ENCODE measurements at regions not wholly inside any gene's neighbourhood (a gene's known extent, or its start where the extent isn't known, plus 50 kb on each side); places are given as distances from the start of the nearest gene placed in this dataset.

GRCh38 chr12:116333402-116333801 is 55.9 kb upstream of the MED13L start:
- Histone ChIP-seq H3K27ac (ENCODE audit: control insufficient read depth, insufficient read depth, low read length) (no peak overlapping the region), H3K9ac (ENCODE audit: control insufficient read depth, extremely low read depth, insufficient read depth, low read length) (no peak overlapping the region), H3K4me3 (ENCODE audit: control insufficient read depth in 2 of 3, extremely low read depth in 1 of 3, insufficient read depth in 2 of 3, low read depth in 1 of 3, low read length in 3 of 3) (no peak overlapping the region), H2AFZ (ENCODE audit: control insufficient read depth, low read length) (no peak overlapping the region), H3K9me1 (ENCODE audit: control insufficient read depth, extremely low read depth, insufficient read depth, low read length) (no peaks in the 10 kb centered on the region), H3K79me2 (ENCODE audit: control insufficient read depth, insufficient read depth, low read length) (no peaks in the 10 kb centered on the region), H3K27me3 (ENCODE audit: control insufficient read depth, extremely low read depth, insufficient read depth, low read length) (no peaks in the 10 kb centered on the region), H4K20me1 (ENCODE audit: control insufficient read depth, extremely low read depth, insufficient read depth, low read length) (no peaks in the 10 kb centered on the region), H3K9me3 (ENCODE audit: control insufficient read depth, low read depth, low read length) (no peaks in the 10 kb centered on the region), H3K36me3 (ENCODE audit: control insufficient read depth in 2 of 2, extremely low read depth in 1 of 2, insufficient read depth in 2 of 2, low read length in 2 of 2) (no peaks in the 10 kb centered on the region), H3K4me2 (ENCODE audit: control insufficient read depth, extremely low read depth, insufficient read depth, low read depth, low read length) (no peak overlapping the region), H3K4me1 (ENCODE audit: control insufficient read depth, extremely low read depth, insufficient read depth, low read length) (no peaks in the 10 kb centered on the region)
- FAIRE-seq: no peak
- dilution Hi-C loops (cut with MboI; ENCODE audit: extremely low pct_ligation_motif_present, low sequenced_read_pairs): no loop called here
- no peak for DNase-seq (ENCODE audit: low read depth, low spot score)
- no peak for TF ChIP-seq EZH2 (IDR thresholded peaks at IDR 0.05; ENCODE audit: low read length)
- TF ChIP-seq CTCF (optimal IDR thresholded peaks at IDR 0.05 in 1 of 3, IDR thresholded peaks at IDR 0.05 in 1 of 3, conservative IDR thresholded peaks at IDR 0.05 in 1 of 3; ENCODE audit: extremely low read depth in 1 of 3, insufficient read depth in 2 of 3, low read length in 3 of 3): no peak

GRCh38 chr12:116336542-116337065 is 59.1 kb upstream of the MED13L start:
- FAIRE-seq (no peak), DNase-seq (ENCODE audit: low read depth, low spot score) (no peak)
- Histone ChIP-seq H4K20me1 (ENCODE audit: control insufficient read depth, extremely low read depth, insufficient read depth, low read length) (no peaks in the 10 kb centered on the region), H3K9ac (ENCODE audit: control insufficient read depth, extremely low read depth, insufficient read depth, low read length) (no peak overlapping the region), H3K27me3 (ENCODE audit: control insufficient read depth, extremely low read depth, insufficient read depth, low read length) (no peaks in the 10 kb centered on the region), H2AFZ (ENCODE audit: control insufficient read depth, low read length) (no peak overlapping the region), H3K9me1 (ENCODE audit: control insufficient read depth, extremely low read depth, insufficient read depth, low read length) (no peaks in the 10 kb centered on the region), H3K27ac (ENCODE audit: control insufficient read depth, insufficient read depth, low read length) (no peak overlapping the region), H3K36me3 (ENCODE audit: control insufficient read depth in 2 of 2, extremely low read depth in 1 of 2, insufficient read depth in 2 of 2, low read length in 2 of 2) (no peaks in the 10 kb centered on the region), H3K4me2 (ENCODE audit: control insufficient read depth, extremely low read depth, insufficient read depth, low read depth, low read length) (no peak overlapping the region), H3K4me3 (ENCODE audit: control insufficient read depth in 2 of 3, extremely low read depth in 1 of 3, insufficient read depth in 2 of 3, low read depth in 1 of 3, low read length in 3 of 3) (no peak overlapping the region), H3K79me2 (ENCODE audit: control insufficient read depth, insufficient read depth, low read length) (no peaks in the 10 kb centered on the region), H3K9me3 (ENCODE audit: control insufficient read depth, low read depth, low read length) (no peaks in the 10 kb centered on the region), H3K4me1 (ENCODE audit: control insufficient read depth, extremely low read depth, insufficient read depth, low read length) (no peaks in the 10 kb centered on the region)
- TF ChIP-seq CTCF (optimal IDR thresholded peaks at IDR 0.05 in 1 of 3, IDR thresholded peaks at IDR 0.05 in 1 of 3, conservative IDR thresholded peaks at IDR 0.05 in 1 of 3; ENCODE audit: extremely low read depth in 1 of 3, insufficient read depth in 2 of 3, low read length in 3 of 3): no peak
- no peak for TF ChIP-seq EZH2 (IDR thresholded peaks at IDR 0.05; ENCODE audit: low read length)
- dilution Hi-C loops (cut with MboI; ENCODE audit: extremely low pct_ligation_motif_present, low sequenced_read_pairs): no loop called here
